Adrenal gland (tissue), 5 donors: ENCODE measurements at regions not wholly inside any gene's neighbourhood (a gene's known extent, or its start where the extent isn't known, plus 50 kb on each side); places are given as distances from the start of the nearest gene placed in this dataset.

ENCODE experiments used
- CTCF ChIP-seq, 6 experiments: fragments of 450-650 bp in 4 of 6; fragments of 200-600 bp in 2 of 6; sonication (generic) in 1 of 6; IDR thresholded peaks; 1 replicate in 5 of 6; 2 replicates in 1 of 6; pipeline versions ENCODE4 v1.5.1 to v1.8.0; 2016 to 2021; ENCODE audit warnings: antibody characterized with exemption in 6 of 6, mild to moderate bottlenecking in 2 of 6, moderate library complexity in 1 of 6
- POLR2A ChIP-seq, 2 donors: fragments of 450-650 bp; IDR thresholded peaks; one replicate each; pipeline ENCODE4 v1.6.1; 2017; ENCODE audit warnings: antibody characterized with exemption in 2 of 2, mild to moderate bottlenecking in 2 of 2, moderate library complexity in 1 of 2
- donor health status: DM: no; HTN: no; CAD: no.

DNA sequence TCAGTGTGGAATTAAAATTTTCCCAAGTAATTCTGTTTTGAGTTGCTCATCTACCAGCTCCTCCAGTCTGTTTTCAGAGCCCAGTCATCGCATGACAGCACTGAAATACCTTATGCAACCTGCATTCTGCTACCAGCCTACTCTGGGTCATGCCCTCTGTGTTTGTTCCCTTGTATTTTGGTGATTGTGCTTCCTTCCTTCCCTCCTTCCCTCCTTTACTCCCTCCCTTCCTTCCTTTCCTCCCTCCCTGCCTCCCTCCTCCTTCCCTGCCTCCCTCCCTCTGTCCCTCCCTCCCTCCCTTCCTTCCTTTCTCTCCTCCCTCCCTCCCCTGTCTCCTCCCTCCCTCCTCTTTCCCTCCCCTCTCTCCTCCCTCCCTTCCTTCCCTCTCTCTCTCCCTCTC lies 289.6 kb downstream of the CDH2 start:
- TF ChIP-seq CTCF (IDR thresholded peaks at IDR 0.05) = no peak
- TF ChIP-seq POLR2A (IDR thresholded peaks at IDR 0.05) = no peak
